CD4-positive, alpha-beta T cell treated with Interleukin-12 subunit alpha and Interleukin-12 subunit beta, for 1 hour (primary cell): ENCODE measurements at regions not wholly inside any gene's neighbourhood (a gene's known extent, or its start where the extent isn't known, plus 50 kb on each side); places are given as distances from the start of the nearest gene placed in this dataset.
"Not testable (repeated sequence)": the region's sequence is repeated elsewhere in the genome, so short reads cannot be mapped to it uniquely, and the experiment has no call there.

ENCODE experiments used
- DNase-seq: peaks from one replicate; pipeline ENCODE4 v3.0.0-alpha.2; 2020

DNA sequence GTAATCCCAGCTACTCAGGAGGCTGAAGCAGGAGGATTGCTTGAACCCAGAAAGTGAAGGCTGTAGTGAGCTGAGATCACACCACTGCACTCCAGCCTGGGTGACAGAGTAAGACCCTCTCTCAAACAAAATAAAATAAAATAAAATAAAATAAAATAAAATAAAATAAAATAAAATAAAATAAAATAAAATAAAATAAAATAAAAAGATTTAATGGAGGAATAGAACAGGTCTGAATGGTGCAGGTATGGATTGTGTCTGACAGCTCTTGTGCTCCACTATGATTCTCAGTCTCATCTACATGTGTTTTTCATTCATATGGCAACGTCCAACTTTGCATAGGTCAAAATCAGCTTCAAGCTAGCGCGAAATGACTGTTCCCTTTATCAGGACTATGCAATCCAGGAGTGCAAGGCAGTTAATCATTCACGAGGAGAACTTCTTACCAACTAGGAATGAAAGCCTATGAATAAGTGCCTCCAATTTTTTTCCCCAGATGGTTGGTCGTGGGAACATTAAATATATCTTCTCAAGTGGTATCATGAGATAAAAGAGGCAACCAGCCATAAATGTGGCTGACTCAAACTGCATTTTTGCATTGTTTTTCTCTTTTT lies 1392.3 kb upstream of the CDH9 start:
- DNase-seq, result no peak

DNA sequence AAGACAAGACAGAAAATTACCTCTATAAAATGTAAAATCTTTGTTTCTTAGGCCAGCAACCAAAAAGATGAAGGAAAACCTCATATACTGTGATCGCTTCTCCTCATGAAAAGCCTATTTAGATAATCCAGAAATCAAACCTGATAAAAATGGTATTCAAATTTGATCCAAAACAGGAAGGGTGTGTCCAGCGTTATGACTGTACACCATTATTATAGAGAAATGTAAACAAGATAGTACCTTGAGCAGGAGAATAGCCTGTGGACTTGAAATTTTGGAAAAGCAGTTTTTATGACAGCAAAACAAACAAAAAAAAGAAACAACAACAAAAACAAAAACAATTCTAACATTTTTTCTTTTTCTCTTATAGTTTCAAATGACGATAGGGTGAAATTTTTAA lies 1382.8 kb upstream of the CDH9 start:
- DNase-seq, result no peak

DNA sequence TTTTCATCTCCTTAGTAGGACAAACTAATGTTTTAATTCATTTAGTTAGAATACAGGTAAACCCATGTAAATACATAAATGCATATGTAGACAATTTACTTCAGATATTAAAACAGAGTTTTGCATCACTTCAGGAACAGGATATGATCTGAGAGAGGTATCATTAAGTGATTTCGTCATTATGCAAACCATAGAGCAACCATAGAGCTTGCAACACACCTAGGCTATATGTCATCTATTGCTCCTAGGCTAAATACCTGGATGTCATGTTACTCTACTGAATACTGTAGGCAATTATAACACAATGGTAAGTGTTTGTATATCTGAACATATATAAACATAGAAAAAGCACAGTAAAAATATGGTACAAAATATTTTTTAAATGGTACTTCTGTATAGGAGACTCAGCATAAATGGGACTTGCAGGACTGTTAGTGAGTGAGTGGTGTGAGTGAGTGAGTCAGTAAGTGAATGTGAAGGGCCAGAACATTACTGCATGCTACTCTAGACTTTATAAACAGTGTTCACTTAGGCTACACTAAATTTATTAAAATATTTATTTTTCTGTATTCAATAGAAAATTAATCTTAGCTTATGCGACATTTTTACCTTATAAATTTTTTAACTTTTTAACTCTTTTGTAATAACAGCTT lies 1377.5 kb upstream of the CDH9 start:
- DNase-seq, result no peak

GRCh38 chr5:28414619-28415018 lies 1376.2 kb upstream of the CDH9 start:
- no peak for DNase-seq

- no peak for DNase-seq
Measured at GRCh38 chr5:28408651-28409050, 1370.3 kb upstream of the CDH9 start.

DNA sequence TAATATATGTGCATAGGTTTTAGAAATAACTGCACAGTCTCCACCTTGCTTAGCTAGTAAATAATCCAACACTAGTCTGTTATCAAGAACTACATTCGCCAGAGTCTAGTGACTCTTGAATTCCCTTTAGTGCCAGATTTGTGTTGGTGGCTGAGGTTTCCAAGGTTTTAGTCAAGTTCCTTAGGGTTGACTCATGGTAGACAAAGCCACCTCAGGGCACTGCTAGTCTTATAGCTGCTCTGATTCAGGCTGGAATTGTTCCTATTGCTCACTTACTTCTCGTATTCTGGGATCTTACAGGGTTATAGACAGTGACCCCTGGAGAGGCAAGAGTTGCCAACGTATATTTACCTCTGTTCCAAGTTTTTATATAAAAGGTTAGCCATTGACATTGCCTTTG lies 1369.8 kb upstream of the CDH9 start:
- DNase-seq, result no peak

- no peak for DNase-seq
Measured at GRCh38 chr5:28404363-28405071, 1366.1 kb upstream of the CDH9 start.

GRCh38 chr5:28403846-28404245 lies 1365.5 kb upstream of the CDH9 start:
- DNase-seq, result no peak

- no peak for DNase-seq
Measured at GRCh38 chr5:28402590-28403301, 1364.4 kb upstream of the CDH9 start.

GRCh38 chr5:28400076-28400475 lies 1361.7 kb upstream of the CDH9 start:
- no peak for DNase-seq

DNA sequence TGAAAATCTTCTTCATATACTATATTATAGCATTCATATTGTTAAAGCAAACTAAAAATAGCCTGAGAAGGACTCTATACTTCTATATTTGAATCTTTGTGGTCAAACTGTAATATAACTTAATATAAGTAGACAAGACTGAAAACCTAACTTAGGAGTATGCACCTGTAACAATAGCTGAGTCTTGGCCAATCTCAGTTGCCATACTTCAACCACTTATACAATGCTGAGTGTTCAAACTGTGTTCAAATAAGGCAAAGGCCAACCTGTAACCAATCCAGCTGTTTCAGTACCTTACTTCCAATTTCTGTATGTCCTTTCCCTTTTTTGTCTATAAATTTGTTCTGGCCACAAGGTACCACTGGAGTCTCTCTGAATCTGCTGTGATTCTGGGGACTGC lies 1360.8 kb upstream of the CDH9 start:
- DNase-seq, result no peak

GRCh38 chr5:28398185-28398584 lies 1359.8 kb upstream of the CDH9 start:
- DNase-seq, result no peak

DNA sequence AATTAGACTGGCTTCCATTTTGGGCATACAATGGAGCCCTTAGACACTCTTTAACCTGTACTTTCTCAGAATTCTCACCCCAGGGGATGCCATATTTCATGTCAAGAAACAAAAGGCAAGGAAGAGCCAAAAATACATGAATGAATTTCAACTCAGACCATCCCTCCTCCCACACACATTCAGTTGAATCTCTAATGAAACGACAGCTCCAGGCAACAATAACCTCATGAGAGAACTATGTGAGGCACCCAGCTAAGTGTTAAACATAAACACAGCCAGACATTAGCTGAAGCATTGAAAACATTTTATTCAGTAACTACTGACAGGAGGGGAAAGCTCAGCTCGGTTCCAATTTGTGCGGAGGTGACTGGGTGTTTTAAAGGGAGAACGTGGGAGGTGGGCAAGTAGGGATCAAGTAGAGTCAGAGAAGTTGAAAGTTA lies 1359.1 kb upstream of the CDH9 start:
- no peak for DNase-seq

DNA sequence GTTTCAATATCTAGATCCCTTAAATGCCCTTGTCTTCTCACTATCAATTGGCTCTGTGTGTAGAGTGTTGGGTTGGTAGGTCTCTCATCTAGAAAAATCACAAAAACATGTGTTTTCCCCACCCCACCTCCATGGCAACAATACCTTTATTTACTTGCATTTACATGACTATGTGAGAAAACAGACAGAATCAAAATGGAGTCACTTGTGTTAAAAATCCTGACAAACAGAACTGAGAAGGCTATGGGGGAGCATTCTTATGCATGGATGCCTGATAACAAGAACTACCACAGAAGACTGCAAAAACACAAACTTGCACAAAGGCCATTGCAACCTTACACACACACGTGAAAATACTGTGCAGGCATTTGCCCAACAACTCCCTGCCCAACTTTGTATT lies 1352.9 kb upstream of the CDH9 start:
- DNase-seq, result no peak

DNA sequence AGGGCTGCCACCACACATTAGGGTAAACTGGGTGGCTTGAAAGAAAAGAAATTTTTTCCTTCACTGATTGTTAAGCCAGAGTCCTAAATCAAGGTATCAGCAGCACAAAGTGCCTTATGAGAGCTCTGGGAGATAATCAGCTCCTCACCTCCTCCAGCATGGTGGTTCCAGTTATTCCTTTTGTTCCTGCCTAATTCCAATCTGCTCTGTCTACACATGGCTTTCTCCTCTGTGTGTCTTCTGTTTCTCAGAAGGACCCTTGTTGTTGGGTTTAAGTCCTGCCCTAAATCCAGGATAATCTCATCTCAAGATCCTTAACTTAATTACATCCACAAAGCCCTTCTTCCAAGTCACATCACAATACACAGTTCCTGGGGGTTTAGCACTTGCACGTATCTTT lies 1352.0 kb upstream of the CDH9 start:
- DNase-seq, result no peak

- DNase-seq, result not testable (repeated sequence)
Measured at GRCh38 chr5:28389727-28390126, 1351.3 kb upstream of the CDH9 start.

DNA sequence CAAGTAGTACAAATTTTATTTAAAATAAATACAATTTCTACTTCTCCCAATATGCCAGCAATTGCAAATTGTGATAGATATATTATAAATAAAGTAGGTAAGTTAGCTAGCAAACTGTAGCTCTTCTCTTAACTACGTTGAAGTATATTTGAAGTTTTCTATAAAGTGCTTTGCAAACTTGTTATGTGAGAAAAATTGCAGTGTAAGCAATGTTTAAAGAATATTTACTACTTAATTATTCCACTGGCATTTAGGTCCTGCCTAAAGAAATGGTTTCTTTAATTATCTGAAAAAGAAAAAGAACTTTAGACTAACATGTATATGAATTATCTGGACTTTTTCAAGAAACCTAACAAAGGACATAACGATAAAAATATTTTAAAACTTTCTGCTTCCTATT lies 1350.0 kb upstream of the CDH9 start:
- no peak for DNase-seq

DNA sequence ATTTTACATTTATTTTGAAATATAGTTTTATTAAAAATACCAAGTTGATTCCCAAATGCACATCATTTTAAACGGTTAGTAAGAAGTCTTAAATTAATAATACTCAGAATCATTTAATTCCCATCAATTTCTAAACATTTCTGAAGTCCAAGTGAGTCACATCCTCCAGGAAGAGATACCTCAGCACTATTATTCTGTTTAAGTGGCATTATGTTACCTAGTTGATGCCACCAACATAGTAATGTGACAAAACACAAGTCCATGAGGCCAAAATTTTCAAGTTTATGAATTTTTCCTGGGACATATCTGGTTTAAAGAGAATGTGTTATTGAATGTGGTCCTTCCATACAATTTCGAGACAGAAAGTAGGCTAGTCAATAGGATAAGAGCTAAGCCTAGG lies 1348.3 kb upstream of the CDH9 start:
- DNase-seq, result no peak

- no peak for DNase-seq
Measured at GRCh38 chr5:28380167-28380566, 1341.8 kb upstream of the CDH9 start.

DNA sequence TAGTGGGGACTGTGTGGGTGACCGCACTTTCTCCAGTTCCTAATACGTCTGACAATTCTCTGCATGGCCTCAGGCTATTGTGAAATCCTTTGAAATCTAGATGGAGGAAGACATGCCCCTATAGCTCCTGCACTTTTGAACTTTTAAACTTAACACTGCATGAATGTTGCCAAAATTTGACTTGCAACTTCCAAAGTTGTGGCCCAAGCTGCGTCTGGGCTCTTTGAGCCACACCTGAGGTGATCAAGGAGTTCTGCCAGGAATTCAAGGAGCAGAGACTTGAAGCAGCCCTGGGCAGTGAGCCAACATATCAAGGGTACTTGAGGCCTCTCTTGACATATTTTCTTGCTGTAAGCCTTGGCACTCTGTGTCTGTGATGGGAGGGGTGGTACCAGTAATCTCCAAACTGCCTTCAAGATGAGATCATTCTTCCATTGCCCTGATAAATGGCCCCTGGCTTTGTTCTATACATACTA lies 1336.1 kb upstream of the CDH9 start:
- no peak for DNase-seq

DNA sequence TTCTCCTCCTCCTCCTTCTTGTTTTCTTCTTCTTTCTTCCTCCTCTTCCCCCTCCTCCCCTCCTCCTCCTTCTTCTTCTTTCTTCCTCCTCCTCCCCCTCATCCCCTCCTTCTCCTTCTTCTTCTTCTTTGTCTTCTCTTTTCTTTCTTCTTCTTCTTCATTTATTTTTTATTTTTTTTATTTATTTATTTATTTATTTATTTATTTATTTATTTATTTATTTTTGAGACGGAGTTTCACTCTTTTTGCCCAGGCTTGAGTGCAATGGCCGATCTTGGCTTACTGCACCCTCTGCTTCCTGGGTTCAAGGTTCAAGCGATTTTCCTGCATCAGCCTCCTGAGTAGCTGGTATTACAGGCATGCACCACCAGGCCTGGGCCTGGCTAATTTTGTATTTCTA lies 1332.5 kb upstream of the CDH9 start:
- no peak for DNase-seq

- DNase-seq, result no peak
Measured at GRCh38 chr5:28369418-28369817, 1331.0 kb upstream of the CDH9 start.

DNA sequence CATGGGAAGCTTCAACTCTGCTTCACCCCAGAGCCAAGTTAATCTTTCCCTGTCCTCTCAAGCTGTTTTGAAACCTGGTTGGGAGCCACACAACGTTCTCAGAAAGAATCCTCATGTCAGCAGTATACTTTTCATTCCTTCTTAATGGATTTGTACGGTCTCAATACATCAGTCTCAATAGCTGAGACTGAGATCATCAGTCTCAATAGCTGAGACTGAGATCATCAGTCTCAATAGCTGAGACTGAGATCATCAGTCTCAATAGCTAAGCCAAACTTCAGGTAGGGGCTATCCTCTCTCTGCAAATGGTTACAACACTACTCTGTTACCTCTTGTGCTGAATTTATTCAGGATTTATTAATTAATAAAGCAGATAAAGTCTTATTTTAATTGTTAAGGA lies 1317.4 kb upstream of the CDH9 start:
- no peak for DNase-seq

DNA sequence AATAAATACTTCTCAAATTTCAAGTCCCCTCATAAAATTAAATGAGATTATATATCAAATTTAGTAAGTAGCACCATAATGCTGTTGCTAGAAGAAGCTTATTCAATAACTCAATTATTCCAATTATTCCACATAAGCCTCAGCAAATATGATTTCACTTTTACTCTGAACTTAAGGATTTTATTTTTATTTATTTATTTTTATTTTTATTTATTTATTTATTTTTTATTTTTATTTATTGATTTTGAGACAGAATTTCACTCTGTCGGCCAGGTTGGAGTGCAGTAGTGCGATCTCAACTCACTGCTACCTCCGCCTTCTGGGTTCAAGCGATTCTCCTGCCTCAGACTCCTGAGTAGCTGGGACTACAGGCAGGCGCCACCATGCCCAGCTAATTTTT lies 1308.3 kb upstream of the CDH9 start:
- DNase-seq, result no peak
